GM21825 (cell line): ENCODE measurements at regions not wholly inside any gene's neighbourhood (a gene's known extent, or its start where the extent isn't known, plus 50 kb on each side); places are given as distances from the start of the nearest gene placed in this dataset.
"Not testable (repeated sequence)": the region's sequence is repeated elsewhere in the genome, so short reads cannot be mapped to it uniquely, and the experiment has no call there.

Experiments used
- ATAC-seq: cut with Tn5 transposase; IDR thresholded peaks from one replicate; pipeline ENCODE4 v1.9.1; 2021; ENCODE audit warnings: mild to moderate bottlenecking, moderate library complexity; ENCODE audit not compliant: unreplicated experiment

GRCh38 chr2:226184940-226185615, 614.5 kb downstream of the IRS1 start:
- ATAC-seq = no peak

GRCh38 chr2:226184540-226184939, 615.1 kb downstream of the IRS1 start:
- no peak for ATAC-seq

- no peak for ATAC-seq
Observed at GRCh38 chr2:226183550-226183949, 616.1 kb downstream of the IRS1 start.

GRCh38 chr2:226183033-226183432, 616.6 kb downstream of the IRS1 start:
- no peak for ATAC-seq

GRCh38 chr2:226181909-226182308, 617.7 kb downstream of the IRS1 start:
- no peak for ATAC-seq

GRCh38 chr2:226180281-226180884, 619.2 kb downstream of the IRS1 start:
- no peak for ATAC-seq

- ATAC-seq = no peak
Observed at GRCh38 chr2:226179010-226179409, 620.6 kb downstream of the IRS1 start.

GRCh38 chr2:226176283-226176984, 623.2 kb downstream of the IRS1 start:
- no peak for ATAC-seq

- no peak for ATAC-seq
Observed at GRCh38 chr2:226174390-226174789, 625.2 kb downstream of the IRS1 start.

GRCh38 chr2:226172939-226173338, 626.7 kb downstream of the IRS1 start:
- ATAC-seq = no peak

- ATAC-seq = no peak
Observed at GRCh38 chr2:226172309-226172708, 627.3 kb downstream of the IRS1 start.

GRCh38 chr2:226169751-226170581, 629.7 kb downstream of the IRS1 start:
- ATAC-seq = no peak

GRCh38 chr2:226168496-226169160, 631.0 kb downstream of the IRS1 start:
- no peak for ATAC-seq

GRCh38 chr2:226164512-226164911, 635.1 kb downstream of the IRS1 start:
- no peak for ATAC-seq

GRCh38 chr2:226160617-226161016, 639.0 kb downstream of the IRS1 start:
- not testable (repeated sequence) for ATAC-seq

GRCh38 chr2:226159875-226160479, 639.6 kb downstream of the IRS1 start:
- no peak for ATAC-seq

- no peak for ATAC-seq
Observed at GRCh38 chr2:226158940-226159339, 640.7 kb downstream of the IRS1 start.

- ATAC-seq = no peak
Observed at GRCh38 chr2:226158229-226158628, 641.4 kb downstream of the IRS1 start.

- ATAC-seq = no peak
Observed at GRCh38 chr2:226155093-226155875, 644.3 kb downstream of the IRS1 start.

GRCh38 chr2:226154610-226155009, 645.0 kb downstream of the IRS1 start:
- ATAC-seq = no peak
